Panc1 (cell line): ENCODE measurements at regions not wholly inside any gene's neighbourhood (a gene's known extent, or its start where the extent isn't known, plus 50 kb on each side); places are given as distances from the start of the nearest gene placed in this dataset.

ENCODE experiments used
- CTCF ChIP-seq: fragments of 450-650 bp; IDR thresholded peaks from 2 replicates; pipeline ENCODE4 v1.5.1; 2017; ENCODE audit warnings: mild to moderate bottlenecking
- POLR2AphosphoS5 ChIP-seq: IDR thresholded peaks from 2 replicates; pipeline ENCODE4 v1.6.1; 2012; ENCODE audit warnings: mild to moderate bottlenecking, low read depth, low read length, moderate library complexity
- SIN3A ChIP-seq: IDR thresholded peaks from 2 replicates; pipeline ENCODE4 v1.6.1; 2012; ENCODE audit warnings: low read depth, mild to moderate bottlenecking, low read length, moderate library complexity, borderline replicate concordance; ENCODE audit not compliant: insufficient read depth

GRCh38 chr14:54241517-54241916, 155.3 kb upstream of the CDKN3 start:
- TF ChIP-seq CTCF (no peak), POLR2AphosphoS5 (no peak), SIN3A (no peak)
